ENCODE measurements at regions not wholly inside any gene's neighbourhood (a gene's known extent, or its start where the extent isn't known, plus 50 kb on each side); places are given as distances from the start of the nearest gene placed in this dataset.
A peak's percentile ranks its signal among the peaks of the same experiment; 100 is the strongest.
"Not testable (repeated sequence)": the region's sequence is repeated elsewhere in the genome, so short reads cannot be mapped to it uniquely, and the experiment has no call there.

GRCh38 chr1:222415441-222415840, 132.5 kb downstream of the HHIPL2 start:
- DNase-seq, result no peak

- DNase-seq, result no peak
Measured at GRCh38 chr1:222413991-222414549, 133.8 kb downstream of the HHIPL2 start.

GRCh38 chr1:222413436-222413835, 134.5 kb downstream of the HHIPL2 start:
- DNase-seq, result no peak

DNA sequence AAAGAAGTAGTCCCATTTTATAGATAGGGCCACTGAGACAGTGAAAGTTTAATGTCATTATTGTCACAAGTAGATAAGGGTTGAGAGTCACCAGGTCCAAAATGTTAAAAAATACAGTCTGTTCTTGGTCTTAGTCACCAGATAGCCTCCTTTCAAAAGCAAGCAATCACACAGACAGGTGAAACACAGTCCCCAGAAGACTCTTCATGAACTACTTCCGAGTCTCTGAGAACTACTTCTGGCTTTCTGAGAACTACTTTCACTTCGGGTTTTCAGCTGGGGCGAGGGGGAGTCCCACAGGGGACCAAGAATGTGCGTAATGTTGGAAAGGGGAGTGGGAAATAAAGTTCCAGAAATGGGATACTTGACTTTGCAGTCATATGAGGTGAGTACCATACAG, 143.2 kb downstream of the HHIPL2 start:
- DNase-seq, result no peak

DNA sequence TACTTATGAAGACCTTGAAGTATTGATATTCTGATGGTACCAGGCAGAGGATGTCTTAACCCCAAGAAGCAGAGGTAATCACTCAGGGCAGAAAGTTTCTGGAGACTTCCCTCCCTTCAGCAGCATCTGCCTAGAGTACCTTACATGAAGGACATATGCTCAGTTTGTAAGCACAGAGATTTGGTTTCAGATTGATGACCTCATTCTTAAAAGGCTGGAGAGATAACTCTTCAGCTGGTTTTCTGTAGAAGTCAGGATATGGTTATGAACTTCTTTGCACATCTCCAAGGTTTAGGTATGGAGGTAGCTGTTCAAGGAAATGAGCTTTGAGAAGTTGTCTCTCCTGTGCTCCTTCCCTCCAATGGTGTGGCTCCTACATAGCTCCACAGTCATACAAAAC, 148.7 kb downstream of the HHIPL2 start:
- no peak for DNase-seq

GRCh38 chr1:222394224-222394623, 153.7 kb downstream of the HHIPL2 start:
- DNase-seq, result no peak

DNA sequence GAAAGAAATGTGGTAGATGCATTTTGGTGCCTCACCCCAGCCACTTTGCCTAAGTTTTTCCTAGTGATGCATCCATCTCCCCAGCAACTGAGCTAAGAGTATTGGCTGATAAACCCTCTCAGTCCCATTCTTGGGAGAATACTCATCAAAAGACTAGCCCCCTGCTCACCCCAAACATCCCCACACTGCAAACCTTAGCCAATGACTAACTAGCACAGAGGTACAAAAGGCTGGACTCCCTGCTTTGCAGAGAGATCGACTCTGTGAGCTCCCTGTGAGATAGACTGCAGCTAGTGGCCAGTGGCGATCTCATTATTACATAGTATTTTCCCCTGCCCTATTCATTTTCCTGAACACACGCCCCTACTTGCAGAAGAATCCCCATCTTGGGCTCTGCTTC, 155.3 kb downstream of the HHIPL2 start:
- DNase-seq, result no peak

DNA sequence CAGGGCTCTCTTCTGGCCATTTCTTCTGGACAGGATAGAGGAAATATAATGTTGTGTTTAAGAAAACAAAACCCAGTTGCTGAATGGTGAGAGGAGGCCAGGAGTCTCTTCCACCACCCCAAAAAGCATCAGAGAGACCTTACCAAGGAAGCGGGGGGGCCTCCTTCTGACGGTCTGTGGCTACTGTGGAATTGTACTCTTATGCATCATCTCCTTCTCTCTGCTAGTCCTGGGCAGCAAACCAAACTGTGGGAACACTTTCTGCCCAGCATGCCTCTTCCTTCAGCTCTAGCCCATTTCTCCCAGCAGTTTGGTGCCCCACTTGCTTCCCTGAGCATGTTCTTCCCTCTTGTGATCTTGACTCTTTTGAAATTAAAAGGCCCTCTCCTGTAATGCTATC, 157.7 kb downstream of the HHIPL2 start:
- no peak for DNase-seq

DNA sequence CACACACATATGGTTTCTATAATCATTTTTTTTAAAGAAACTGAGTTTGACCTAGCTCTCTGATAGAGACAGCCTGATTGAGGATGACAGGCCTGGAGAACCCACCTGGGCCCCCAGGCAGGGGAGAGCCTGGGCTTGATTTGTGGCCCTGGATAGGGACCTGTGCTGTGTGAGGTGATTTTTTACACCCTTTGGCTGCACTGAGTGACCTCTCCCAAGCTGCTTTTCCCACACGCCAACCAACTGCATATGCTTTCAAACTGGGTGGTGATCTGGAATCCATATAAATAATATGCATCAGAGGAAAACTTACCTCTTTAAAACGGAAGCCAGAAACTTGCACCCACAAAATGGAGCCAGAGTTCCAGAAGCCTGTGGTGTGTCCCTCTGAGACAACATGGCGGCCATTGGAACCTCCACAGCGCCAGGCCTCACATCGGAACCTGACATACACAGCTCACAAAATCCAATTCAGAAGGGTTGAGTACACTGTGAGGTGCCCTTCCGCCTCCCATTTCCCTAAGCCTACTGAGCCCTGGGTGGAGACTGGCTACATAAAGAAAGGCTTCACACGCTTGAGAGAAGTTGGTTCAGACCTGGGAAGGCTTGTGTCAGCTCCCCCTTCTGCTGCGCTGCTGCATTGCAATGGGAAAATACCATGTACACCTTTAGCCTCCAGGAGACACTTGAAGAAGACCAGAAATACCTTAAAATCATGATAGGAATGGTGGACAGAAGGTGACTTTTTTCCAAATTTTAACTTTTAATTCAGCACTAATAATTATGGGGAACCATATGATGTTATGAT, 160.7 kb downstream of the HHIPL2 start:
- DNase-seq, result peak in 1 of 2 experiments; percentile 8

DNA sequence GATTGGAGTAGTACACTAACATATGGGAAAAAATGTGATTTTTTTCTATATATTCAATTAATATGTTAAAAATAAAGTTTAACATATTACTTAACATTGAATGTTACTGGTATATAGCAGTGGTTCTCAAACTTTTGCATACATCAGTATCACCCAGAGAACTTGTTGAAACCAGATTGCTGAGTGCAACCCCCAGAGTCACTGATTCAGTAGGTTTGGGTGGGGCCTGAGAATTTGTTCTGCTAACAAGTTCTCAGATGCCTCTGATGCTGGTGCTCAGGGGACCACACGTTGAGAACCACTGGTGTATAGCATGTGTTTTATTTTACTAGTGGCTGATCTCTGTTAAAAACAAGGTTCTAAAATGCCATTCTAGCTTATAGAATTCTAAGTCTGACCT, 161.9 kb downstream of the HHIPL2 start:
- no peak for DNase-seq

DNA sequence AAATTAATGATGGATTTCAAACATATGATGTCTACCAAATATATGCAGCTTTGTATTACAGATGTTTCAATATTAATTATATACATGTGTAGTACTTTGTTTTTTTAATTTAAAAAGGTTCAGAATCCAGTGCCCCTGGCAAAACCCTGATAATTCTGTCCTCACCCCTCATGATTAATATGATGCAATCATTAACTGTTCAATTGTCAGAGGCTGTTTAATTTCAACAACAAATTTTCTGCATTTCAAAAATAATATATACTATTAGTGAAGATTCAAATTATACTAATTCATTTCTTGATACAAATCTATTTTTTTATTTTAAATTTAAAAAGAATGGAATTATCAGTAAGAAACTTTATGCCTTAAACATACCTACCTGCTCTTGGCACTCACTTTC, 162.6 kb downstream of the HHIPL2 start:
- no peak for DNase-seq

GRCh38 chr1:222384531-222384930, 163.4 kb downstream of the HHIPL2 start:
- DNase-seq, result no peak

- DNase-seq, result no peak
Measured at GRCh38 chr1:222382171-222382570, 165.7 kb downstream of the HHIPL2 start.

DNA sequence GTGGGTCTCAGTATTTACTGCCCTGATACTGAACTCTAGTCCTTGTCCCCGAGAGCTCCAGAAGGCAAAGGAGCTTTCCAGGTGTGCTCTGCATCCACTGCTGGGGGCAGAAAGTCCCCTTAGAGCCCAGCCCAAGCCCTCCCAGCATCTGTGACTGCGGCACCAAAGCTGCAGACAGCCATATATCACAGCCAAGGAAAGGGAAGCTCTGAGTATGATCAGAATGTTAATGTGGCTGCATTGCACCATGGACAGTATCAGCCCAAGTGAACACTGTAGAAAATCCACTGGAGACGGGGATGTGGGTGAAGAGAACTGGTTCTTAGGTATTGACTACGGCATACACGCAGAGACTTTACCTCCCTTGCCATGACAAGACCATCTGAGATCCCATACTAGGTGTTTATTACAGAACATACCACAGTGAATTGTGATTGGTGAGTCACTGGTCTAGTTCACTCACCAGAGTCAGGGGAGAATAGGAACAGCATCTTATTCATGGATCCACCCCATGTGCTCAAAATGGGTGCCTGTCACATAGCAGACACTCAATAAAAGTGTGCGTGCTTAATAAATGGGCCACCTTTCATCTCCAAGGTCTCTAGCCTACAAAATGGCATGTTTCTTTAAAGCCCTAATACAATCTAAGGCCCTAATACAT, 170.3 kb downstream of the HHIPL2 start:
- no peak for DNase-seq

- not testable (repeated sequence) for DNase-seq
Measured at GRCh38 chr1:222376791-222377190, 171.1 kb downstream of the HHIPL2 start.

DNA sequence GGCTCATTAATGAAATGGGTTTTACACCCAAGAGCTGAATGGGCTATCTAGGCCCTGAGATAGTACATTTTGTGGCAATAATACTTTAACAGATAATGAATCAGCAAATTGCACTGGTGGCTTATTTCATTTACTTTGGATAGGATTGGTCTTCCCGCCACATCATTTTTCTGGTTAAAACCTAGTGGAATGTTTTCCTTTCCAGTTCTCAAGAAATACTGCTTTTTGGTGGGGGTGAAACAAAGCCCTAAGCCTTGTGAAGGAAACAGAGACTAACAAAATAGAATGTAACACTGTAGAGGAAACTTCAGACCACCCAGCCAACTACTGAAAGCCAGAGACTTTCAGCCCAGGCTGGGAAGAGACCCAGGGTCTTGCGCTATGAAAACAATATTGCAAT, 172.2 kb downstream of the HHIPL2 start:
- no peak for DNase-seq

- DNase-seq, result no peak
Measured at GRCh38 chr1:222373831-222374602, 173.9 kb downstream of the HHIPL2 start.

DNA sequence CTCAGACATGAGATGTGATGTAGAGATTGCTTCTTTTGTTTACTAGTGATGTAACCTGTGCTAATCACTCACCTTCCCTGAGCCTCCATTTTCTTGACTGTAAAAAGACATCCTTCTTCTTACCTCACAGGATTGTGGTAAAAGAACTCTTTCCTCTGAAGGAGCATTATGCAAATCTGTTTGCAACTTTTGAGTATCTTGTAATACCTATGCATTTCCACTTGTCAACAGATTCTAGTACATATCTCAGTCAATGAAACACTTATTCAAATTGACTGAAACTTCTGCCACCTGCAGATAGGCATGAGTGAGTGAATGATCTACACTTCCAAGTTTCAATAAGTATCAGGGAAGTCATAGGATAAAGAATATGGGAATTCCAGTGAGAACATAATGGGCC, 174.7 kb downstream of the HHIPL2 start:
- DNase-seq, result no peak

GRCh38 chr1:222372221-222372620, 175.7 kb downstream of the HHIPL2 start:
- DNase-seq, result no peak

DNA sequence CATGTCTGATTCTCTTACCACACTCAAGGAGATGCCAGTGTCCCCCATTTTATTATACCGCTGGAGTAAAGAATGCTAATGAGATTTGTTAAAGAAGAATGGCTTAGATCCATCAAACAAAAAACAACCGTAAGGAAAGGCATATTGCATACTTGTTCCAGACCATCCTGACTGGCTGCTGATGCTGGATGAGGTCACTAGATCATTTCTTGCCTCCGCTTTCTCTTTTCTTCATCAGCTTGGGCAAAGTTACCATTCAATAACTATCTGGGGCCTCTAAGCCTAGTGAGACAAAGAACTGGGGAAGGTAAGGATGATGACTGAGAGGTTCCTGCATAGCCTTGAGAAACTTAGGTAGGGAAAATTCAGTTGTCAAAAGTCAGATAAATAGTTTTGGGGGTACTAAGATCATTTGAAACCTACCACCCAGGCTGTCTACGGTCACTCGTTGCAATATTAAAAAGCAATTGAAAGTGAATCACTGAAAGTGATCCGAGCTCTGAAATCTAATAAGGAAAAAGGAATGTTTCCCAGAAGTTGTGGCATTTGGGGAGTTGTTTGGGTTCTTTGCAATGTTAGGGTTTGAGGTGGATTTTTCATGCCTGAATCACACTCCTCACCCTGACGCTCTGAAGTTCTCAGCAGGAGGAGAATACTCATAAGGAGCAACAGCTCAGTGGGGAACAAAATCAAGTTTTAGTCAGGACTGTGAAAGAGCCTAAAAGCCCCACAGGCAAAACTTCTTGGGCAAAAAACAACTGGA, 176.8 kb downstream of the HHIPL2 start:
- DNase-seq, result no peak

DNA sequence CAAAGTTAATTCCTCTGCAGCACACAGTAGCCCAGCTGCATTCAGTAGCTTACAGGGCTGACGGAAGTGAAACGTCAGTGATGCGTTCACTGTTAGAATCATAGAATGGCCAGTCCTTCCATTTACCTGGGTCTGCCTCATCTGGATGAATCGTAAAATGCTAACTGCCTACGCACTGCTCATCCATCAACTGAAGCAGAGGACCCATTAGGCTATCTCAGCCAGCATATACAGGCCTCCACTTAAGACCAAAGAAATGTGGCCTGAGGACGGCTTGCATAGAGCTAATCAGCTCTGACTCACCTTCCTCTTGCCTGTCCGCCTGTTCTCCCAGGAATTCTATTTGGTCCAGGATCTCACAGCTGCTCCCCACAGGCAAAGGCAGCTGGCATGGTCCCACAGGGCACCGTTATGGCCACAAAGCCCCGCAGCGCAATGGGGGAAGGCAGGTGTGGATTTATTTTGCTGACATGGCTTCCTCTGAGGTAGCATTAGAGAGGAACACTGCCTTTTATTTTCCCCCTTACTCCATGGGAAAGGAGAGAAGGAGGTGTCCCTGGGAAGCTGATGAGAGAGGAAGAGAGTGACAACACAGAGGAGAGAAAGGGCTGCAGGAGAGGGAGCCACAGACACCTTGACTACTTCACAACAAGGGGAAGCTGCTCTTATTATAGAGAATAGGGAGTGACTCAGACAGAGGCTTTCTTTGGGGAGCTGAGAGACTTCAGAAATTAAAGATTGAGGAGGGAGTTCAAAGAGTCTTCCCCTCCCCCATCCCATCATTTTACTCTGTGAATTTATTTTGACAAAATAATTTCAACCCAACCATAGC, 177.6 kb downstream of the HHIPL2 start:
- no peak for DNase-seq

DNA sequence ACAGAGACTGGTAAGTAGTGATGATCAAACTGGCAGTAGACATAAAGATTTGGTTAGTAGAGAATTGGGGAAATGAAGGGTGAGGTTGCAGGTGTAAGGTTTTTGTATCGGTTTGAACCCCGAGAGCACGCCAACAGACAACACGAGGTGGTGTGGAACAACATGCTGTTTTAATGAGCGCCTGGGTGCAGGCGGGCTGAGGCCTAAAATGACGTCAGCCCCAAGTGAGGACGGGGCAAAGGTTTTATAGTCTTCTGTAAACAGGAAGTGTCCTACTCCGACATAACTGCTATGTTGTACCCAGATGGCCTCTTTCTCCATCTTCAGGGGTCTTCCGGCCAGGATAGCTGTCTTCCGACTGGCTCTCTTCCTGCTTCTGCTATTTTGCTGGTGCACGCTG, 178.8 kb downstream of the HHIPL2 start:
- no peak for DNase-seq
